ENCODE measurements at regions not wholly inside any gene's neighbourhood (a gene's known extent, or its start where the extent isn't known, plus 50 kb on each side); places are given as distances from the start of the nearest gene placed in this dataset.

GRCh38 chr5:71937921-71938698 is 169.2 kb upstream of the MAP1B start:
- Histone ChIP-seq H3K4me3 (ENCODE audit: low read depth, low read length, poor library complexity, severe bottlenecking) (no peak overlapping the region), H3K79me2 (ENCODE audit: insufficient read depth, low read length) (no peaks in the 10 kb centered on the region), H3K9ac (ENCODE audit: low read length) (no peak overlapping the region), H3K9me3 (ENCODE audit: low read length) (no peaks in the 10 kb centered on the region), H4K20me1 (ENCODE audit: insufficient read depth, low read length) (no peaks in the 10 kb centered on the region), H3K36me3 (ENCODE audit: insufficient read depth, low read length) (no peaks in the 10 kb centered on the region), H3K27ac (ENCODE audit: low read depth, low read length, poor library complexity, severe bottlenecking) (no peak overlapping the region), H3K9me2 (ENCODE audit: low read depth, low read length) (no peaks in the 10 kb centered on the region), H3F3A (ENCODE audit: insufficient read depth, low read length) (no peaks in the 10 kb centered on the region), H3K4me1 (ENCODE audit: insufficient read depth, low read length, severe bottlenecking) (no peaks in the 10 kb centered on the region), H2AFZ (ENCODE audit: low read length) (no peak overlapping the region), H3K27me3 (ENCODE audit: insufficient read depth, low read length) (no peaks in the 10 kb centered on the region), H3K4me2 (ENCODE audit: low read length) (no peak overlapping the region)
- no peak for TF ChIP-seq EZH2 (IDR thresholded peaks at IDR 0.05; ENCODE audit: borderline replicate concordance, low read length)
- TF ChIP-seq, protein P1, sequence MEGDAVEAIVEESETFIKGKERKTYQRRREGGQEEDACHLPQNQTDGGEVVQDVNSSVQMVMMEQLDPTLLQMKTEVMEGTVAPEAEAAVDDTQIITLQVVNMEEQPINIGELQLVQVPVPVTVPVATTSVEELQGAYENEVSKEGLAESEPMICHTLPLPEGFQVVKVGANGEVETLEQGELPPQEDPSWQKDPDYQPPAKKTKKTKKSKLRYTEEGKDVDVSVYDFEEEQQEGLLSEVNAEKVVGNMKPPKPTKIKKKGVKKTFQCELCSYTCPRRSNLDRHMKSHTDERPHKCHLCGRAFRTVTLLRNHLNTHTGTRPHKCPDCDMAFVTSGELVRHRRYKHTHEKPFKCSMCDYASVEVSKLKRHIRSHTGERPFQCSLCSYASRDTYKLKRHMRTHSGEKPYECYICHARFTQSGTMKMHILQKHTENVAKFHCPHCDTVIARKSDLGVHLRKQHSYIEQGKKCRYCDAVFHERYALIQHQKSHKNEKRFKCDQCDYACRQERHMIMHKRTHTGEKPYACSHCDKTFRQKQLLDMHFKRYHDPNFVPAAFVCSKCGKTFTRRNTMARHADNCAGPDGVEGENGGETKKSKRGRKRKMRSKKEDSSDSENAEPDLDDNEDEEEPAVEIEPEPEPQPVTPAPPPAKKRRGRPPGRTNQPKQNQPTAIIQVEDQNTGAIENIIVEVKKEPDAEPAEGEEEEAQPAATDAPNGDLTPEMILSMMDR (IDR thresholded peaks at IDR 0.05; ENCODE audit: low read length) = no peak

DNA sequence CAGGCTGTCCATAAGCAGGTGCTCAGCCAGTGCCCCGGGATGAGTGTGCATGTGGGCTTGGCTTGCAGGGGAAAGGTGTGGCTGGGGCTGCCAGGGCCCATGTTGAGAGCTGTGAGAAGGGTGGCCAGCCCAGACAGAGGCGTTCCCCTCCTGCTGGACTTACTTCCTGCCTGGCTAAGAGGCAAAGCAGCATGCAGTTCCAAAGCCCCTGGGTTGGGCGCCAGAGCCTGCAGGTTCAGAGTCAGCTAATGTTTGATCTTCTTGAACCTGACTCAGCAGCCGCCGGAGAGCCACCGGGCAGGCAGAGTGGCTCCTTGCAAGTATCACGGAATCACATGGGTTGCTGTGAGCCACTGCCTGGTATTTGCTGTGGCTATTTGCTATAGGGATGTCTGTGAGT is 168.4 kb upstream of the MAP1B start:
- H2AFZ ChIP-seq (ENCODE audit: low read length) = no peak overlapping the region
- H3F3A ChIP-seq (ENCODE audit: insufficient read depth, low read length) = no peaks in the 10 kb centered on the region
- H3K4me3 ChIP-seq (ENCODE audit: low read depth, low read length, poor library complexity, severe bottlenecking) = no peak overlapping the region
- H3K36me3 ChIP-seq (ENCODE audit: insufficient read depth, low read length) = no peaks in the 10 kb centered on the region
- no peak overlapping the region for H3K4me2 ChIP-seq (ENCODE audit: low read length)
- H3K79me2 ChIP-seq (ENCODE audit: insufficient read depth, low read length) = no peaks in the 10 kb centered on the region
- H3K9me2 ChIP-seq (ENCODE audit: low read depth, low read length) = no peaks in the 10 kb centered on the region
- TF ChIP-seq EZH2 (IDR thresholded peaks at IDR 0.05; ENCODE audit: borderline replicate concordance, low read length) = no peak
- TF ChIP-seq, protein P1 (IDR thresholded peaks at IDR 0.05; ENCODE audit: low read length) = no peak
- H3K9me3 ChIP-seq (ENCODE audit: low read length) = no peaks in the 10 kb centered on the region
- H3K27me3 ChIP-seq (ENCODE audit: insufficient read depth, low read length) = no peaks in the 10 kb centered on the region
- H4K20me1 ChIP-seq (ENCODE audit: insufficient read depth, low read length) = no peaks in the 10 kb centered on the region
- no peaks in the 10 kb centered on the region for H3K4me1 ChIP-seq (ENCODE audit: insufficient read depth, low read length, severe bottlenecking)
- H3K9ac ChIP-seq (ENCODE audit: low read length) = no peak overlapping the region
- H3K27ac ChIP-seq (ENCODE audit: low read depth, low read length, poor library complexity, severe bottlenecking) = no peak overlapping the region

DNA sequence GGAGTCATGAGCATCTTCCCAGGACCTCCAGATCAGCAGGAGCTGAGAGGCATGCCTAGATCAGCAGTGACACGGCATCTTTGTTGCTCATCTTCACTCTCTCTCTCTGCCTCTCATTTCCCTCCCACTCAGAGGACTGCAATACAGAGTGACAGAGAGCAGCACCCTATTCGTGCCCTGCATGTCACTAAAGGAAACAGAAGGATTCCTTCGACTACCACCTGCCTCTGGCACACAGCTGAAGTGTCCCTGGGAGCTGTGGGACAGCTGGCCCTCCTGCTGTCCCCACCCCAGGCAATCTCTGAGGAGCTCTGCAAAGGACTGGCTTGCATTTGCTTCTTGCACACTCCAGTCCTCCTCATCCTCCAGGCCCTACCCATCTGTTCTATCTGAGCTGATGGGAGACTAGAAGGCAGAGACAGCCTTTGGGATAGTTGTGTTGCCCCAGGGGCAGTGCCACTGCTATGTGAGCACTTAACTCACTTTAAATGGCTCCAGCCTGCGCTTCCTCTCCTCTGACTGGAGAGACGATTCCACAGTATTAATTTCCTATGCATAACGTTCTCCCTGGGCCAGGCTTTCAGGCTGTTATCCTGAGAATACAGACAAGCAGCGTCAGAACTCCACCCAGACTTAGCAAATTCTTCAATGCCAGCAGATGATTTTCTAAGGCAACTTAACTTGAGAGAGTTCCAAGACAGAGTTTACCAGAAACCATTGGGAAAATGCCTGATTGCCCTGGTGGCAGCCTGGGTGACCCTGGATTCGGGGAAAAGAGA is 167.6 kb upstream of the MAP1B start:
- no peaks in the 10 kb centered on the region for H3K79me2 ChIP-seq (ENCODE audit: insufficient read depth, low read length)
- no peak overlapping the region for H3K27ac ChIP-seq (ENCODE audit: low read depth, low read length, poor library complexity, severe bottlenecking)
- H4K20me1 ChIP-seq (ENCODE audit: insufficient read depth, low read length) = no peaks in the 10 kb centered on the region
- no peak overlapping the region for H3K4me2 ChIP-seq (ENCODE audit: low read length)
- no peaks in the 10 kb centered on the region for H3K9me3 ChIP-seq (ENCODE audit: low read length)
- no peaks in the 10 kb centered on the region for H3K36me3 ChIP-seq (ENCODE audit: insufficient read depth, low read length)
- no peaks in the 10 kb centered on the region for H3F3A ChIP-seq (ENCODE audit: insufficient read depth, low read length)
- H3K9ac ChIP-seq (ENCODE audit: low read length) = no peak overlapping the region
- H3K4me3 ChIP-seq (ENCODE audit: low read depth, low read length, poor library complexity, severe bottlenecking) = no peak overlapping the region
- H2AFZ ChIP-seq (ENCODE audit: low read length) = no peak overlapping the region
- no peaks in the 10 kb centered on the region for H3K9me2 ChIP-seq (ENCODE audit: low read depth, low read length)
- TF ChIP-seq EZH2 (IDR thresholded peaks at IDR 0.05; ENCODE audit: borderline replicate concordance, low read length) = no peak
- TF ChIP-seq, protein P1 (IDR thresholded peaks at IDR 0.05; ENCODE audit: low read length) = no peak
- no peaks in the 10 kb centered on the region for H3K4me1 ChIP-seq (ENCODE audit: insufficient read depth, low read length, severe bottlenecking)
- H3K27me3 ChIP-seq (ENCODE audit: insufficient read depth, low read length) = no peaks in the 10 kb centered on the region

All from OCI-LY1 (cell line).